Right lobe of liver (tissue), 4 donors: ENCODE measurements at regions not wholly inside any gene's neighbourhood (a gene's known extent, or its start where the extent isn't known, plus 50 kb on each side); places are given as distances from the start of the nearest gene placed in this dataset.

Source experiments
- CTCF ChIP-seq, 4 donors: fragments of 200-600 bp in 3 of 4; fragments of 450-650 bp in 1 of 4; IDR thresholded peaks; one replicate each; pipeline versions ENCODE4 v1.5.1 to v1.8.0; 2016 to 2022; ENCODE audit warnings: antibody characterized with exemption in 4 of 4, mild to moderate bottlenecking in 2 of 4
- POLR2A ChIP-seq: fragments of 450-650 bp; IDR thresholded peaks from one replicate; pipeline ENCODE4 v1.6.1; 2017; ENCODE audit warnings: antibody characterized with exemption, mild to moderate bottlenecking
- donor health status: DM: no; HTN: no; CAD: no.
- donor health status: DM: no; HTN: no; CAD: no.
- donor health status: DM: no; HTN: yes; CAD: no.

GRCh38 chr10:47063858-47064257 is 152.6 kb downstream of the PTPN20 start:
- TF ChIP-seq CTCF (IDR thresholded peaks at IDR 0.05) (no peak), POLR2A (no peak)
